ENCODE measurements at regions not wholly inside any gene's neighbourhood (a gene's known extent, or its start where the extent isn't known, plus 50 kb on each side); places are given as distances from the start of the nearest gene placed in this dataset.

DNA sequence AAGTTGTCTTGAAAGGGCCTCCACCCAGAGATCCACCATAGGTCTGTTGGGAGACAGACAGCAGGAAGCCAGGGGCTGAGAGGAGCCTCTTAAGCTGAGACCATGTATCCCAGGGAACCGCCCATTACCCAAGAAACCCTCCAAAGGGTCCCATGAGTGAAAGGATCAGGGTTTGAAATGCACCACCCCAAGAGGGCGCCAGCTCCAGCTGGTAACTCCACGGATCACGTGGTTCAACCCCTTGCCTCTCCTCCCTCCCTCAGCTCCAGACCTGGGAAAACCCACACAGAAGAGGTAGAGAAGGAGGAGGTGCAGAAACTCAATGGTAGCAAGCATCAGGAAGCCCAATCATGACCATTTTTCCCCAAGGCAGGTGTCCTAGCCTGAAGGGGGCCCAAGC is 148.7 kb downstream of the AIPL1 start:
- Histone ChIP-seq H3K9me3 (ENCODE audit: control insufficient read depth, insufficient read depth, low read length) (peaks cover 19% of the 10 kb centered on the region), H3K56ac (ENCODE audit: extremely low read depth, insufficient read depth, low read length) (no peak overlapping the region), H3K27me3 (ENCODE audit: control insufficient read depth, insufficient read depth, low read length) (no peaks in the 10 kb centered on the region), H2BK15ac (ENCODE audit: low read depth, low read length) (no peak overlapping the region), H4K8ac (ENCODE audit: low read depth in 2 of 2, low read length in 2 of 2) (no peak overlapping the region), H3K4me3 (ENCODE audit: insufficient read depth, low read depth, low read length) (no peak overlapping the region), H2AFZ (replicated peaks; ENCODE audit: low read length, poor library complexity) (no peak overlapping the region), H3K9ac (ENCODE audit: low read depth, low read length) (no peak overlapping the region), H3K4me1 (ENCODE audit: control insufficient read depth, insufficient read depth, low read length) (no peaks in the 10 kb centered on the region), H3K18ac (ENCODE audit: low read depth, low read length) (no peak overlapping the region), H3K14ac (replicated peaks; ENCODE audit: low read depth, low read length) (no peak overlapping the region), H3K23ac (ENCODE audit: low read depth, low read length) (no peak overlapping the region), H2BK20ac (ENCODE audit: low read depth, low read length) (no peak overlapping the region), H2BK5ac (ENCODE audit: low read depth, low read length, poor library complexity, severe bottlenecking) (no peak overlapping the region), H3K4me2 (ENCODE audit: low read depth, low read length) (no peak overlapping the region), H3K4ac (ENCODE audit: low read depth, low read length) (no peak overlapping the region), H3K27ac (ENCODE audit: insufficient read depth, low read length) (no peak overlapping the region), H2BK120ac (ENCODE audit: low read depth, low read length) (no peak overlapping the region), H4K20me1 (ENCODE audit: insufficient read depth, low read length) (no peaks in the 10 kb centered on the region), H3K36me3 (ENCODE audit: control insufficient read depth, insufficient read depth, low read length) (no peaks in the 10 kb centered on the region), H3K9me1 (ENCODE audit: insufficient read depth, low read length) (no peaks in the 10 kb centered on the region), H2AK9ac (replicated peaks; ENCODE audit: low read depth, low read length, poor library complexity) (no peak overlapping the region), H4K5ac (ENCODE audit: low read depth, low read length) (no peak overlapping the region), H4K91ac (ENCODE audit: insufficient read depth, low read depth, low read length) (no peak overlapping the region), H2AK5ac (ENCODE audit: low read depth, low read length) (no peak overlapping the region), H3K79me1 (ENCODE audit: low read depth in 1 of 2, low read length in 2 of 2) (no peaks in the 10 kb centered on the region)
- in situ Hi-C loops (cut with MboI; ENCODE audit: low sequenced_read_pairs): no loop called here
- ATAC-seq (ENCODE audit: low read depth) (no peak), DNase-seq (no peak)
- dilution Hi-C loops (cut with HindIII; ENCODE audit: low sequenced_read_pairs, unreplicated experiment): no loop called here
- ChIA-PET POLR2A (ENCODE audit: unreplicated experiment) (no interaction called here), CTCF (no interaction called here)
- no TSS peak for BruUV-seq (replicated peaks)
- WGBS, 2 experiments (ENCODE audit: extremely low coverage in 2 of 2, insufficient read length in 1 of 2): no CpG with 5 or more reads among the region's 4 CpGs
- intact Hi-C loops (cut with micrococcal nuclease): no loop called here
- TF ChIP-seq ELK1 (IDR thresholded peaks at IDR 0.05; ENCODE audit: borderline replicate concordance, low read depth, low read length) (no peak), NFE2L2 (IDR thresholded peaks at IDR 0.05; ENCODE audit: low read depth, low read length) (no peak), CHD1 (IDR thresholded peaks at IDR 0.05; ENCODE audit: low read depth, low read length) (no peak), BHLHE40 (IDR thresholded peaks at IDR 0.05; ENCODE audit: low read depth, low read length) (no peak), FOS (IDR thresholded peaks at IDR 0.05; ENCODE audit: low read depth, low read length) (no peak), RAD21 (IDR thresholded peaks at IDR 0.05; ENCODE audit: low read length) (no peak), MAFK (IDR thresholded peaks at IDR 0.05; ENCODE audit: low read depth, low read length) (no peak)

Data from IMR-90 (cell line).